ENCODE measurements at regions not wholly inside any gene's neighbourhood (a gene's known extent, or its start where the extent isn't known, plus 50 kb on each side); places are given as distances from the start of the nearest gene placed in this dataset.

GRCh38 chr20:39359981-39360620, 398.0 kb downstream of the DHX35 start (continued):
- no peak for TF ChIP-seq CHD7 (IDR thresholded peaks at IDR 0.05; ENCODE audit: insufficient replicate concordance, low read length)
- no peak for TF ChIP-seq ZNF274 (IDR thresholded peaks at IDR 0.05; ENCODE audit: borderline replicate concordance, extremely low read depth, low read length)
- TF ChIP-seq CTBP2 (IDR thresholded peaks at IDR 0.05; ENCODE audit: borderline replicate concordance, insufficient read depth, insufficient read length, low read length), result no peak
- no peak for TF ChIP-seq TAF1 (IDR thresholded peaks at IDR 0.05; ENCODE audit: low read depth, low read length)
- TF ChIP-seq ASH2L (IDR thresholded peaks at IDR 0.05; ENCODE audit: low read length), result no peak
